Motor neuron (in vitro differentiated cells): ENCODE measurements at regions not wholly inside any gene's neighbourhood (a gene's known extent, or its start where the extent isn't known, plus 50 kb on each side); places are given as distances from the start of the nearest gene placed in this dataset.
A peak's percentile ranks its signal among the peaks of the same experiment; 100 is the strongest.

Experiments used
- ATAC-seq, 8 experiments: fragments of 200-7000 bp; cut with Tn5 transposase; replicated peaks in 6 of 8; 2 replicates each; pipeline ENCODE4 v1.8.0; 2021; ENCODE audit warnings: mild to moderate bottlenecking in 8 of 8, moderate library complexity in 8 of 8
- H3K27ac ChIP-seq, 2 donors: fragments of 250-450 bp; sonication (Bioruptor Pico); 2 replicates each; pipeline ENCODE4 v1.9.0; 2021; ENCODE audit warnings: antibody characterized with exemption in 2 of 2, mild to moderate bottlenecking in 2 of 2, moderate library complexity in 1 of 2
- H3K4me1 ChIP-seq, 2 donors: fragments of 250-450 bp; sonication (Bioruptor Pico); replicated peaks in 1 of 2; 2 replicates each; pipeline ENCODE4 v1.6.1; 2021; ENCODE audit warnings: antibody characterized with exemption in 2 of 2, mild to moderate bottlenecking in 2 of 2, moderate library complexity in 1 of 2
- H3K4me3 ChIP-seq, 5 donors: fragments of 250-450 bp; sonication (Bioruptor Pico); 2 replicates each; pipeline ENCODE4 v1.9.0; 2021; ENCODE audit warnings: antibody characterized with exemption in 5 of 5, mild to moderate bottlenecking in 5 of 5, moderate library complexity in 4 of 5
- WGBS, 10 experiments: fragments of 450-650 bp; shearing (Covaris generic); methylation state at CpG; one replicate each; pipeline ENCODE4 v1.0.0; 2022; 5-methylcytosine and 5-hydroxymethylcytosine counted together
- in situ Hi-C, 9 experiments: fragments of 400-800 bp; cut with MboI; loops; one replicate each; pipeline ENCODE4 v1.15.0; 2021; ENCODE audit warnings: low sequenced_read_pairs in 9 of 9, low pct_unique_long_range_greater_than_20kb in 2 of 9; ENCODE audit not compliant: unreplicated experiment in 9 of 9

GRCh38 chr7:130884437-130885417 is 150.7 kb upstream of the KLF14 start:
- Histone ChIP-seq H3K27ac (no peak overlapping the region), H3K4me3 (no peak overlapping the region), H3K4me1 (peaks cover 4 to 10% of the 10 kb centered on the region in 2 donors)
- in situ Hi-C loops: loop anchor here in 2 of 9 experiments (25.0 kb wide), 1 partner anchor 153 kb away; no protein-coding TSS in a partner anchor
- WGBS, 10 experiments: 44 to 100% (median 80%) methylated on average over 1 to 15 of the region's 21 CpGs; no CpG with 5 or more reads in 1 of the 10 experiments
- peak in 5 of 8 experiments; percentile 18 to 58 (median 30) for ATAC-seq

- Histone ChIP-seq H3K27ac (no peak overlapping the region), H3K4me1 (peaks cover 0 to 2% of the 10 kb centered on the region in 2 donors), H3K4me3 (no peak overlapping the region)
- WGBS, 10 experiments: 10 to 92% (median 80%) methylated on average over 2 to 10 of the region's 10 CpGs; no CpG with 5 or more reads in 1 of the 10 experiments
- in situ Hi-C loops: loop anchor here in 2 of 9 experiments (25.0 kb wide), 1 partner anchor 151 kb away; no protein-coding TSS in a partner anchor
- ATAC-seq: no peak
These were observed 152.6 kb upstream of the KLF14 start for GRCh38 chr7:130886438-130887135.

- in situ Hi-C loops: loop anchor here in 2 of 9 experiments (25.0 kb wide), 1 partner anchor 150 kb away; no protein-coding TSS in a partner anchor
- 7 to 100% (median 84%) methylated on average over 2 to 9 of the region's 12 CpGs; no CpG with 5 or more reads in 2 of the 10 experiments for WGBS, 10 experiments
These were observed 153.4 kb upstream of the KLF14 start for GRCh38 chr7:130887182-130887956.

GRCh38 chr7:130887957-130888371 is 154.0 kb upstream of the KLF14 start:
- WGBS, 10 experiments: 45 to 100% (median 80%) methylated on average over 1 to 5 of the region's 12 CpGs; no CpG with 5 or more reads in 3 of the 10 experiments
- H3K4me1 ChIP-seq: no peaks in the 10 kb centered on the region
- H3K4me3 ChIP-seq: no peak overlapping the region
- in situ Hi-C loops: loop anchor here in 2 of 9 experiments (25.0 kb wide), 1 partner anchor 149 kb away; no protein-coding TSS in a partner anchor
- ATAC-seq: peak in 3 of 8 experiments; percentile 4 to 10 (median 10)
- H3K27ac ChIP-seq: no peak overlapping the region

More at GRCh38 chr7:130887182-130887956, 153.4 kb upstream of the KLF14 start:
- Histone ChIP-seq H3K27ac (no peak overlapping the region), H3K4me3 (no peak overlapping the region), H3K4me1 (no peaks in the 10 kb centered on the region)
- peak in 3 of 8 experiments; percentile 10 to 13 (median 13) for ATAC-seq

- 67 to 100% (median 96%) methylated on average over 1 to 4 of the region's 5 CpGs; no CpG with 5 or more reads in 2 of the 10 experiments for WGBS, 10 experiments
- no peaks in the 10 kb centered on the region for H3K4me1 ChIP-seq
- H3K27ac ChIP-seq: no peak overlapping the region
- in situ Hi-C loops: loop anchor here in 2 of 9 experiments (25.0 kb wide), 1 partner anchor 149 kb away; no protein-coding TSS in a partner anchor
- H3K4me3 ChIP-seq: no peak overlapping the region
- ATAC-seq: no peak
These were observed 154.5 kb upstream of the KLF14 start for GRCh38 chr7:130888468-130888867.

GRCh38 chr7:130890176-130891020 is 156.4 kb upstream of the KLF14 start:
- Histone ChIP-seq H3K27ac (no peak overlapping the region), H3K4me3 (no peak overlapping the region), H3K4me1 (peaks cover 0 to 4% of the 10 kb centered on the region in 2 donors)
- WGBS, 10 experiments: 42 to 94% (median 90%) methylated on average over 2 to 10 of the region's 11 CpGs; no CpG with 5 or more reads in 1 of the 10 experiments
- in situ Hi-C loops: loop anchor here in 2 of 9 experiments (25.0 kb wide), 1 partner anchor 147 kb away; no protein-coding TSS in a partner anchor
- ATAC-seq: no peak

- WGBS, 10 experiments: 20 to 92% (median 79%) methylated on average over 2 to 12 of the region's 15 CpGs
- no peak overlapping the region for H3K4me3 ChIP-seq
- in situ Hi-C loops: loop anchor here in 2 of 9 experiments (25.0 kb wide), 1 partner anchor 146 kb away; no protein-coding TSS in a partner anchor
- peak in 3 of 8 experiments; percentile 12 to 28 (median 12) for ATAC-seq
- no peak overlapping the region for H3K27ac ChIP-seq
- peaks cover 0 to 4% of the 10 kb centered on the region in 2 donors for H3K4me1 ChIP-seq
These were observed 157.5 kb upstream of the KLF14 start for GRCh38 chr7:130891254-130892094.

GRCh38 chr7:130893441-130893894 is 159.5 kb upstream of the KLF14 start:
- H3K4me1 ChIP-seq: peaks cover 0 to 4% of the 10 kb centered on the region in 2 donors
- H3K27ac ChIP-seq: no peak overlapping the region
- H3K4me3 ChIP-seq: no peak overlapping the region
- ATAC-seq: peak in 1 of 8 experiments; percentile 3
- in situ Hi-C loops: loop anchor here in 2 of 9 experiments (25.0 kb wide), 1 partner anchor 144 kb away; no protein-coding TSS in a partner anchor
- 10 to 90% (median 83%) methylated on average over 2 to 7 of the region's 7 CpGs for WGBS, 10 experiments

GRCh38 chr7:130894146-130894908 is 160.3 kb upstream of the KLF14 start:
- peak in 2 of 8 experiments; percentile 2 to 3 for ATAC-seq
- Histone ChIP-seq H3K4me3 (no peak overlapping the region), H3K27ac (no peak overlapping the region), H3K4me1 (peaks cover 0 to 4% of the 10 kb centered on the region in 2 donors)
- 52 to 100% (median 86%) methylated on average over 2 to 7 of the region's 14 CpGs; no CpG with 5 or more reads in 2 of the 10 experiments for WGBS, 10 experiments
- in situ Hi-C loops: loop anchor here in 2 of 9 experiments (25.0 kb wide), 1 partner anchor 143 kb away; no protein-coding TSS in a partner anchor
